K562 (cell line): ENCODE measurements at regions not wholly inside any gene's neighbourhood (a gene's known extent, or its start where the extent isn't known, plus 50 kb on each side); places are given as distances from the start of the nearest gene placed in this dataset.

Source experiments
- GABPA ChIP-seq: fragments of 200-800 bp; sonication (Bioruptor generic); conservative IDR thresholded peaks from 2 replicates; pipeline ENCODE4 v1.6.1; 2016; ENCODE audit warnings: low read depth, missing genetic modification characterization, missing compliant biosample characterization
- MECOM ChIP-seq: fragments of 250-450 bp; sonication (Bioruptor Pico); IDR thresholded peaks from 2 replicates; pipeline ENCODE4 v1.8.0; 2022; ENCODE audit warnings: inconsistent platforms
- RBM22 ChIP-seq: fragments of 200-400 bp; formaldehyde crosslinking; IDR thresholded peaks from 2 replicates; pipeline ENCODE4 v1.6.1; 2018; ENCODE audit warnings: low read length, low read depth; ENCODE audit not compliant: poor library complexity, severe bottlenecking
- RFX5 ChIP-seq: IDR thresholded peaks from 2 replicates; pipeline ENCODE4 v1.6.1; 2011; ENCODE audit warnings: low read depth, mild to moderate bottlenecking, improper control_type of control experiment, low read length
- SMAD3 ChIP-seq: fragments of 450-650 bp; formaldehyde crosslinking; conservative IDR thresholded peaks from 2 replicates; pipeline ENCODE4 v1.4.0; 2020; ENCODE audit warnings: mild to moderate bottlenecking
- YY1 ChIP-seq, 3 experiments: IDR thresholded peaks; 2 replicates each; pipeline ENCODE4 v1.6.1; 2011; ENCODE audit warnings: low read length in 2 of 3, mild to moderate bottlenecking in 2 of 3, moderate library complexity in 2 of 3, borderline replicate concordance in 1 of 3, control low read depth in 1 of 3, low read depth in 1 of 3; ENCODE audit not compliant: insufficient read depth in 3 of 3, insufficient replicate concordance in 2 of 3, control insufficient read depth in 1 of 3, insufficient read length in 1 of 3; ENCODE audit errors: extremely low read depth in 1 of 3
- ZNF197 ChIP-seq: fragments of 200-800 bp; sonication (Bioruptor generic); IDR thresholded peaks from 2 replicates; pipeline ENCODE4 v1.6.1; 2016; ENCODE audit warnings: low read depth, missing genetic modification characterization, missing compliant biosample characterization
- ZNF282 ChIP-seq: sonication (generic); formaldehyde crosslinking; IDR thresholded peaks from 2 replicates; pipeline ENCODE4 v1.8.1; 2023; ENCODE audit warnings: missing genetic modification reagents
- ZNF699 ChIP-seq: fragments of 250-450 bp; sonication (Bioruptor Pico); IDR thresholded peaks from 2 replicates; pipeline ENCODE4 v1.8.0; 2021; ENCODE audit warnings: mild to moderate bottlenecking, moderate library complexity; ENCODE audit not compliant: insufficient replicate concordance
- TF ChIP-seq, protein P1 (sequence below), 3 experiments: IDR thresholded peaks in 2 of 3; conservative IDR thresholded peaks in 1 of 3; 2 replicates each; pipeline ENCODE4 v1.5.1; 2011 to 2012; ENCODE audit warnings: low read length in 3 of 3, mild to moderate bottlenecking in 3 of 3, control low read depth in 2 of 3, improper control_type of control experiment in 1 of 3, inconsistent platforms in 1 of 3, low read depth in 1 of 3, mixed read lengths in 1 of 3, moderate library complexity in 1 of 3; ENCODE audit not compliant: insufficient read depth in 2 of 3
- TF ChIP-seq, protein P2 (sequence below), 3 experiments: fragments of 200-800 bp in 1 of 3; sonication (Bioruptor generic) in 1 of 3; sonication (generic) in 1 of 3; formaldehyde crosslinking in 1 of 3; IDR thresholded peaks; 2 replicates each; pipeline versions ENCODE4 v1.6.1 to v1.8.0; 2016 to 2022; ENCODE audit warnings: mild to moderate bottlenecking in 2 of 3, missing compliant biosample characterization in 2 of 3, missing genetic modification characterization in 2 of 3, missing genetic modification reagents in 1 of 3
- TF ChIP-seq, protein P3 (sequence below): sonication (generic); formaldehyde crosslinking; IDR thresholded peaks from 2 replicates; pipeline ENCODE4 v1.8.0; 2022; ENCODE audit warnings: mild to moderate bottlenecking, low read depth, missing genetic modification reagents

DNA sequence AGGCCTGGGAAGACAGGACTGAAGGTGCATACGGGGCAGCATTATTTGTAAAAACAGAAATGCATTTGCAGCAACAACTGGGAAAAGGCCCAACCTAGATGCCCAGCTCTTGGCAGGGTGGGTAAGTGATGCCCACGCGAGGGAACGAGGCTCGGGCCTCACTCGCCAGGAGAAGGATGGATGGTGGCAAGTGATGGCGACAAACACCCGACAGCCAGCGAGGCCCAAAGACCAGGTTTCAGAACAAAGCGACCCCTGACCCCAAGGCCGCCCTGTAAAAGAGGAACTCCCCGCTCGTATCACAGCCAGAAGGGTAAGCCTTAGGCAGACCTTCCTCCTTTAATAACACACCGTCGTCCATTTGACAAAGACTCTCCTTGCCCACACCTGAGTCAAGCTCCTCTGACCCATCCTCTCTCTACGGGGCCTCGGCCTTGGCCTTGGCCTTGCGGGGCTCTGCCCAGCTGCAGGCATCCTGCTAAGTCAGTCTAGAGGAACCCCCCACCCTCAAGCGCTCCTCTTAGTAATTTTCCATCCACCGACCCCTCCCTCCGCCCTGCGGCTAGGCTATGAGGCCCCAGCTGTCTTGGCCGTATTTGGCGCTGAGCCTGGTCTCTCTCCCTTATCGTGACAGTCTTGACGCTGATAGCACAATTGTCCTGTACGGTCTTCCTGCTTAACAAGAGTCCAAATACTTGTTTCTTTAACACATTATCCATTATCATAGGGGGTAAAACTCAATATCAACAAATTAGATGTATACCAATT, 80.2 kb downstream of the NCOR2 start:
- TF ChIP-seq ZNF197 (CRISPR knock-in tag) = no peak
- no peak for TF ChIP-seq ZNF699
- TF ChIP-seq, protein P1, sequence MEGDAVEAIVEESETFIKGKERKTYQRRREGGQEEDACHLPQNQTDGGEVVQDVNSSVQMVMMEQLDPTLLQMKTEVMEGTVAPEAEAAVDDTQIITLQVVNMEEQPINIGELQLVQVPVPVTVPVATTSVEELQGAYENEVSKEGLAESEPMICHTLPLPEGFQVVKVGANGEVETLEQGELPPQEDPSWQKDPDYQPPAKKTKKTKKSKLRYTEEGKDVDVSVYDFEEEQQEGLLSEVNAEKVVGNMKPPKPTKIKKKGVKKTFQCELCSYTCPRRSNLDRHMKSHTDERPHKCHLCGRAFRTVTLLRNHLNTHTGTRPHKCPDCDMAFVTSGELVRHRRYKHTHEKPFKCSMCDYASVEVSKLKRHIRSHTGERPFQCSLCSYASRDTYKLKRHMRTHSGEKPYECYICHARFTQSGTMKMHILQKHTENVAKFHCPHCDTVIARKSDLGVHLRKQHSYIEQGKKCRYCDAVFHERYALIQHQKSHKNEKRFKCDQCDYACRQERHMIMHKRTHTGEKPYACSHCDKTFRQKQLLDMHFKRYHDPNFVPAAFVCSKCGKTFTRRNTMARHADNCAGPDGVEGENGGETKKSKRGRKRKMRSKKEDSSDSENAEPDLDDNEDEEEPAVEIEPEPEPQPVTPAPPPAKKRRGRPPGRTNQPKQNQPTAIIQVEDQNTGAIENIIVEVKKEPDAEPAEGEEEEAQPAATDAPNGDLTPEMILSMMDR (IDR thresholded peaks at IDR 0.05 in 2 of 3, conservative IDR thresholded peaks at IDR 0.05 in 1 of 3; ENCODE audit: insufficient read depth in 2 of 3, low read depth in 1 of 3, low read length in 3 of 3) = no peak
- no peak for TF ChIP-seq MECOM
- TF ChIP-seq YY1 (IDR thresholded peaks at IDR 0.05; ENCODE audit: borderline replicate concordance in 1 of 3, control insufficient read depth in 1 of 3, extremely low read depth in 1 of 3, insufficient read depth in 3 of 3, insufficient read length in 1 of 3, insufficient replicate concordance in 2 of 3, low read depth in 1 of 3, low read length in 2 of 3) = no peak
- TF ChIP-seq RFX5 = no peak
- no peak for TF ChIP-seq SMAD3
- no peak for TF ChIP-seq RBM22
- TF ChIP-seq, protein P2, sequence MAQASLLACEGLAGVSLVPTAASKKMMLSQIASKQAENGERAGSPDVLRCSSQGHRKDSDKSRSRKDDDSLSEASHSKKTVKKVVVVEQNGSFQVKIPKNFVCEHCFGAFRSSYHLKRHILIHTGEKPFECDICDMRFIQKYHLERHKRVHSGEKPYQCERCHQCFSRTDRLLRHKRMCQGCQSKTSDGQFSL (CRISPR knock-in tag; IDR thresholded peaks at IDR 0.05) = no peak
- TF ChIP-seq, protein P2 (tag; IDR thresholded peaks at IDR 0.05) = no peak
- no peak; the same call in 1 of the 2 replicates for TF ChIP-seq GABPA (tag)
- no peak for TF ChIP-seq ZNF282 (CRISPR knock-in tag)
- TF ChIP-seq, protein P3, sequence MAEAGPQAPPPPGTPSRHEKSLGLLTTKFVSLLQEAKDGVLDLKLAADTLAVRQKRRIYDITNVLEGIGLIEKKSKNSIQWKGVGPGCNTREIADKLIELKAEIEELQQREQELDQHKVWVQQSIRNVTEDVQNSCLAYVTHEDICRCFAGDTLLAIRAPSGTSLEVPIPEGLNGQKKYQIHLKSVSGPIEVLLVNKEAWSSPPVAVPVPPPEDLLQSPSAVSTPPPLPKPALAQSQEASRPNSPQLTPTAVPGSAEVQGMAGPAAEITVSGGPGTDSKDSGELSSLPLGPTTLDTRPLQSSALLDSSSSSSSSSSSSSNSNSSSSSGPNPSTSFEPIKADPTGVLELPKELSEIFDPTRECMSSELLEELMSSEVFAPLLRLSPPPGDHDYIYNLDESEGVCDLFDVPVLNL = no peak
